ENCODE measurements at regions not wholly inside any gene's neighbourhood (a gene's known extent, or its start where the extent isn't known, plus 50 kb on each side); places are given as distances from the start of the nearest gene placed in this dataset.
"Not testable (repeated sequence)": the region's sequence is repeated elsewhere in the genome, so short reads cannot be mapped to it uniquely, and the experiment has no call there.

GRCh38 chr2:33706410-33706809 is 107.3 kb upstream of the FAM98A start:
- Histone ChIP-seq H3K4me1 (ENCODE audit: control insufficient read depth, insufficient read depth, low read length) (peaks cover 7% of the 10 kb centered on the region), H3K27ac (ENCODE audit: low read length) (no peak overlapping the region), H3K36me3 (ENCODE audit: control insufficient read depth in 2 of 2, insufficient read depth in 2 of 2, low read length in 2 of 2) (no peaks in the 10 kb centered on the region), H3K9ac (ENCODE audit: low read length in 2 of 2) (no peak overlapping the region), H3K9me3 (ENCODE audit: control insufficient read depth in 2 of 2, low read length in 2 of 2) (no peaks in the 10 kb centered on the region), H3K27me3 (ENCODE audit: control insufficient read depth in 1 of 2, insufficient read depth in 2 of 2, low read length in 2 of 2) (no peaks in the 10 kb centered on the region), H3K4me3 (ENCODE audit: low read length in 2 of 2) (no peak overlapping the region)

GRCh38 chr2:33704406-33704855 is 105.3 kb upstream of the FAM98A start:
- H3K4me1 ChIP-seq (ENCODE audit: control insufficient read depth, insufficient read depth, low read length), result peaks cover 5% of the 10 kb centered on the region
- no peaks in the 10 kb centered on the region for H3K36me3 ChIP-seq (ENCODE audit: control insufficient read depth in 2 of 2, insufficient read depth in 2 of 2, low read length in 2 of 2)
- H3K9ac ChIP-seq (ENCODE audit: low read length in 2 of 2), result no peak overlapping the region
- H3K9me3 ChIP-seq (ENCODE audit: control insufficient read depth in 2 of 2, low read length in 2 of 2), result no peaks in the 10 kb centered on the region
- H3K27me3 ChIP-seq (ENCODE audit: control insufficient read depth in 1 of 2, insufficient read depth in 2 of 2, low read length in 2 of 2), result no peaks in the 10 kb centered on the region
- no peak overlapping the region for H3K4me3 ChIP-seq (ENCODE audit: low read length in 2 of 2)
- no peak overlapping the region for H3K27ac ChIP-seq (ENCODE audit: low read length)

- no peak overlapping the region for H3K9ac ChIP-seq (ENCODE audit: low read length in 2 of 2)
- H3K9me3 ChIP-seq (ENCODE audit: control insufficient read depth in 2 of 2, low read length in 2 of 2), result no peaks in the 10 kb centered on the region
- no peaks in the 10 kb centered on the region for H3K4me1 ChIP-seq (ENCODE audit: control insufficient read depth, insufficient read depth, low read length)
- no peaks in the 10 kb centered on the region for H3K27me3 ChIP-seq (ENCODE audit: control insufficient read depth in 1 of 2, insufficient read depth in 2 of 2, low read length in 2 of 2)
- no peak overlapping the region for H3K4me3 ChIP-seq (ENCODE audit: low read length in 2 of 2)
- H3K27ac ChIP-seq (ENCODE audit: low read length), result no peak overlapping the region
- H3K36me3 ChIP-seq (ENCODE audit: control insufficient read depth in 2 of 2, insufficient read depth in 2 of 2, low read length in 2 of 2), result no peaks in the 10 kb centered on the region
These were observed 97.1 kb upstream of the FAM98A start for GRCh38 chr2:33696234-33696633.

GRCh38 chr2:33694904-33695303 is 95.8 kb upstream of the FAM98A start:
- H3K9me3 ChIP-seq (ENCODE audit: control insufficient read depth in 2 of 2, low read length in 2 of 2), result no peaks in the 10 kb centered on the region
- no peaks in the 10 kb centered on the region for H3K4me1 ChIP-seq (ENCODE audit: control insufficient read depth, insufficient read depth, low read length)
- no peaks in the 10 kb centered on the region for H3K36me3 ChIP-seq (ENCODE audit: control insufficient read depth in 2 of 2, insufficient read depth in 2 of 2, low read length in 2 of 2)
- H3K9ac ChIP-seq (ENCODE audit: low read length in 2 of 2), result no peak overlapping the region
- no peak overlapping the region for H3K4me3 ChIP-seq (ENCODE audit: low read length in 2 of 2)
- H3K27me3 ChIP-seq (ENCODE audit: control insufficient read depth in 1 of 2, insufficient read depth in 2 of 2, low read length in 2 of 2), result no peaks in the 10 kb centered on the region
- no peak overlapping the region for H3K27ac ChIP-seq (ENCODE audit: low read length)

GRCh38 chr2:33690686-33691085 is 91.6 kb upstream of the FAM98A start:
- H3K4me1 ChIP-seq (ENCODE audit: control insufficient read depth, insufficient read depth, low read length); H3K9ac ChIP-seq (ENCODE audit: low read length in 2 of 2); H3K27me3 ChIP-seq (ENCODE audit: control insufficient read depth in 1 of 2, insufficient read depth in 2 of 2, low read length in 2 of 2); H3K36me3 ChIP-seq (ENCODE audit: control insufficient read depth in 2 of 2, insufficient read depth in 2 of 2, low read length in 2 of 2); H3K9me3 ChIP-seq (ENCODE audit: control insufficient read depth in 2 of 2, low read length in 2 of 2); H3K4me3 ChIP-seq (ENCODE audit: low read length in 2 of 2); H3K27ac ChIP-seq (ENCODE audit: low read length): not testable (repeated sequence)

- Histone ChIP-seq H3K9ac (ENCODE audit: low read length in 2 of 2) (no peak overlapping the region), H3K4me1 (ENCODE audit: control insufficient read depth, insufficient read depth, low read length) (no peaks in the 10 kb centered on the region), H3K27ac (ENCODE audit: low read length) (no peak overlapping the region), H3K36me3 (ENCODE audit: control insufficient read depth in 2 of 2, insufficient read depth in 2 of 2, low read length in 2 of 2) (no peaks in the 10 kb centered on the region), H3K27me3 (ENCODE audit: control insufficient read depth in 1 of 2, insufficient read depth in 2 of 2, low read length in 2 of 2) (no peaks in the 10 kb centered on the region), H3K4me3 (ENCODE audit: low read length in 2 of 2) (no peak overlapping the region), H3K9me3 (ENCODE audit: control insufficient read depth in 2 of 2, low read length in 2 of 2) (no peaks in the 10 kb centered on the region)
These were observed 82.3 kb upstream of the FAM98A start for GRCh38 chr2:33681364-33681757.

- Histone ChIP-seq H3K9ac (ENCODE audit: low read length in 2 of 2) (no peak overlapping the region), H3K9me3 (ENCODE audit: control insufficient read depth in 2 of 2, low read length in 2 of 2) (no peaks in the 10 kb centered on the region), H3K27ac (ENCODE audit: low read length) (no peak overlapping the region), H3K4me3 (ENCODE audit: low read length in 2 of 2) (no peak overlapping the region), H3K4me1 (ENCODE audit: control insufficient read depth, insufficient read depth, low read length) (no peaks in the 10 kb centered on the region), H3K36me3 (ENCODE audit: control insufficient read depth in 2 of 2, insufficient read depth in 2 of 2, low read length in 2 of 2) (no peaks in the 10 kb centered on the region), H3K27me3 (ENCODE audit: control insufficient read depth in 1 of 2, insufficient read depth in 2 of 2, low read length in 2 of 2) (no peaks in the 10 kb centered on the region)
These were observed 81.7 kb upstream of the FAM98A start for GRCh38 chr2:33680644-33681363.

GRCh38 chr2:33678436-33678835 is 79.3 kb upstream of the FAM98A start:
- no peaks in the 10 kb centered on the region for H3K4me1 ChIP-seq (ENCODE audit: control insufficient read depth, insufficient read depth, low read length)
- H3K36me3 ChIP-seq (ENCODE audit: control insufficient read depth in 2 of 2, insufficient read depth in 2 of 2, low read length in 2 of 2), result no peaks in the 10 kb centered on the region
- no peak overlapping the region for H3K9ac ChIP-seq (ENCODE audit: low read length in 2 of 2)
- no peaks in the 10 kb centered on the region for H3K27me3 ChIP-seq (ENCODE audit: control insufficient read depth in 1 of 2, insufficient read depth in 2 of 2, low read length in 2 of 2)
- H3K27ac ChIP-seq (ENCODE audit: low read length), result no peak overlapping the region
- no peak overlapping the region for H3K4me3 ChIP-seq (ENCODE audit: low read length in 2 of 2)
- no peaks in the 10 kb centered on the region for H3K9me3 ChIP-seq (ENCODE audit: control insufficient read depth in 2 of 2, low read length in 2 of 2)

- Histone ChIP-seq H3K36me3 (ENCODE audit: control insufficient read depth in 2 of 2, insufficient read depth in 2 of 2, low read length in 2 of 2) (no peaks in the 10 kb centered on the region), H3K9me3 (ENCODE audit: control insufficient read depth in 2 of 2, low read length in 2 of 2) (no peaks in the 10 kb centered on the region), H3K9ac (ENCODE audit: low read length in 2 of 2) (no peak overlapping the region), H3K4me3 (ENCODE audit: low read length in 2 of 2) (no peak overlapping the region), H3K4me1 (ENCODE audit: control insufficient read depth, insufficient read depth, low read length) (no peaks in the 10 kb centered on the region), H3K27ac (ENCODE audit: low read length) (no peak overlapping the region), H3K27me3 (ENCODE audit: control insufficient read depth in 1 of 2, insufficient read depth in 2 of 2, low read length in 2 of 2) (no peaks in the 10 kb centered on the region)
These were observed 74.8 kb upstream of the FAM98A start for GRCh38 chr2:33673937-33674336.

GRCh38 chr2:33672896-33673295 is 73.8 kb upstream of the FAM98A start:
- H3K9ac ChIP-seq (ENCODE audit: low read length in 2 of 2), result no peak overlapping the region
- no peaks in the 10 kb centered on the region for H3K4me1 ChIP-seq (ENCODE audit: control insufficient read depth, insufficient read depth, low read length)
- H3K9me3 ChIP-seq (ENCODE audit: control insufficient read depth in 2 of 2, low read length in 2 of 2), result no peaks in the 10 kb centered on the region
- H3K27me3 ChIP-seq (ENCODE audit: control insufficient read depth in 1 of 2, insufficient read depth in 2 of 2, low read length in 2 of 2), result no peaks in the 10 kb centered on the region
- H3K36me3 ChIP-seq (ENCODE audit: control insufficient read depth in 2 of 2, insufficient read depth in 2 of 2, low read length in 2 of 2), result no peaks in the 10 kb centered on the region
- H3K27ac ChIP-seq (ENCODE audit: low read length), result no peak overlapping the region
- H3K4me3 ChIP-seq (ENCODE audit: low read length in 2 of 2), result no peak overlapping the region

GRCh38 chr2:33672389-33672788 is 73.3 kb upstream of the FAM98A start:
- Histone ChIP-seq H3K36me3 (ENCODE audit: control insufficient read depth in 2 of 2, insufficient read depth in 2 of 2, low read length in 2 of 2) (no peaks in the 10 kb centered on the region), H3K4me1 (ENCODE audit: control insufficient read depth, insufficient read depth, low read length) (no peaks in the 10 kb centered on the region), H3K9ac (ENCODE audit: low read length in 2 of 2) (no peak overlapping the region), H3K4me3 (ENCODE audit: low read length in 2 of 2) (no peak overlapping the region), H3K27ac (ENCODE audit: low read length) (no peak overlapping the region), H3K9me3 (ENCODE audit: control insufficient read depth in 2 of 2, low read length in 2 of 2) (no peaks in the 10 kb centered on the region), H3K27me3 (ENCODE audit: control insufficient read depth in 1 of 2, insufficient read depth in 2 of 2, low read length in 2 of 2) (no peaks in the 10 kb centered on the region)
